NCI-H1417 treated with DMSO at 0.1 percent for 48 hours (cell line): ENCODE measurements at regions not wholly inside any gene's neighbourhood (a gene's known extent, or its start where the extent isn't known, plus 50 kb on each side); places are given as distances from the start of the nearest gene placed in this dataset.
A peak's percentile ranks its signal among the peaks of the same experiment; 100 is the strongest.

Experiments used
- DNase-seq: peaks from one replicate; lab custom pipeline; 2025; lab: John Stamatoyannopoulos, UW

- no peak for DNase-seq
Measured at GRCh38 chr2:60095903-60096302, 457.6 kb downstream of the BCL11A start.

- no peak for DNase-seq
Measured at GRCh38 chr2:60095202-60095815, 458.1 kb downstream of the BCL11A start.

- DNase-seq, result peak; percentile 25
Measured at GRCh38 chr2:60094450-60094929, 459.0 kb downstream of the BCL11A start.

GRCh38 chr2:60092781-60093180, 460.7 kb downstream of the BCL11A start:
- DNase-seq, result no peak

GRCh38 chr2:60091894-60092293, 461.6 kb downstream of the BCL11A start:
- DNase-seq, result no peak

- DNase-seq, result no peak
Measured at GRCh38 chr2:60091266-60091665, 462.2 kb downstream of the BCL11A start.

GRCh38 chr2:60079562-60079961, 473.9 kb downstream of the BCL11A start:
- DNase-seq, result no peak

GRCh38 chr2:60075048-60075447, 478.4 kb downstream of the BCL11A start:
- DNase-seq, result no peak

GRCh38 chr2:60073201-60073600, 480.3 kb downstream of the BCL11A start:
- no peak for DNase-seq

GRCh38 chr2:60072609-60073008, 480.8 kb downstream of the BCL11A start:
- no peak for DNase-seq

- no peak for DNase-seq
Measured at GRCh38 chr2:60071490-60071831, 482.0 kb downstream of the BCL11A start.

- no peak for DNase-seq
Measured at GRCh38 chr2:60070736-60071489, 482.5 kb downstream of the BCL11A start.

- DNase-seq, result no peak
Measured at GRCh38 chr2:60070196-60070595, 483.3 kb downstream of the BCL11A start.

GRCh38 chr2:60068755-60069154, 484.7 kb downstream of the BCL11A start:
- DNase-seq, result no peak

- no peak for DNase-seq
Measured at GRCh38 chr2:60067006-60067405, 486.4 kb downstream of the BCL11A start.

- DNase-seq, result no peak
Measured at GRCh38 chr2:60066096-60066839, 487.2 kb downstream of the BCL11A start.

GRCh38 chr2:60064687-60065389, 488.6 kb downstream of the BCL11A start:
- no peak for DNase-seq

GRCh38 chr2:60058781-60059180, 494.7 kb downstream of the BCL11A start:
- DNase-seq, result no peak

- no peak for DNase-seq
Measured at GRCh38 chr2:60054571-60055340, 498.7 kb downstream of the BCL11A start.

- DNase-seq, result no peak
Measured at GRCh38 chr2:60053791-60054190, 499.7 kb downstream of the BCL11A start.

- DNase-seq, result no peak
Measured at GRCh38 chr2:60052601-60053000, 500.9 kb downstream of the BCL11A start.

- no peak for DNase-seq
Measured at GRCh38 chr2:60051991-60052390, 501.5 kb downstream of the BCL11A start.
